H1 (cell line): ENCODE measurements at regions not wholly inside any gene's neighbourhood (a gene's known extent, or its start where the extent isn't known, plus 50 kb on each side); places are given as distances from the start of the nearest gene placed in this dataset.

Experiments used
- CTCF ChIA-PET: fragments of 300-600 bp; sonication (Branson Sonifier 250); formaldehyde crosslinking; loops from one replicate; lab custom pipeline; 2021; ENCODE audit not compliant: partially characterized antibody; lab: Charles Lee
- POLR2A ChIA-PET: fragments of 300-600 bp; sonication (Branson Sonifier 250); formaldehyde crosslinking; loops from one replicate; lab custom pipeline; 2021; ENCODE audit warnings: inconsistent platforms; ENCODE audit not compliant: partially characterized antibody; lab: Charles Lee
- DNase-seq, 2 experiments: peaks; one replicate each; pipeline versions ENCODE4 v3.0.0 to v3.0.0-alpha.2; 2010 to 2022; ENCODE audit warnings: low spot score in 2 of 2, low read depth in 1 of 2, mixed read lengths in 1 of 2
- FAIRE-seq: peaks from 2 replicates; lab custom pipeline; 2011; peaks lifted over from hg19 to GRCh38; lab: Jason Lieb, UNC
- H2AFZ ChIP-seq: 2 replicates; pipeline ENCODE4 v1.8.1; 2012; ENCODE audit warnings: low read length, inconsistent platforms
- H2AK5ac ChIP-seq: 2 replicates; pipeline ENCODE4 v1.6.1; 2013; ENCODE audit warnings: low read depth, low read length
- H2BK120ac ChIP-seq: replicated peaks from 2 replicates; pipeline ENCODE3; 2013; ENCODE audit warnings: low read depth, low read length, inconsistent platforms
- H2BK12ac ChIP-seq: 2 replicates; pipeline ENCODE4 v1.6.1; 2013; ENCODE audit warnings: low read depth, low read length
- H2BK15ac ChIP-seq: 2 replicates; pipeline ENCODE4 v1.6.1; 2013; ENCODE audit warnings: low read length
- H2BK20ac ChIP-seq: 2 replicates; pipeline ENCODE4 v1.6.1; 2013; ENCODE audit warnings: low read length
- H2BK5ac ChIP-seq: 2 replicates; pipeline ENCODE4 v1.6.1; 2013; ENCODE audit warnings: low read depth, low read length
- H3K14ac ChIP-seq: 2 replicates; pipeline ENCODE4 v1.6.1; 2013; ENCODE audit warnings: inconsistent platforms; ENCODE audit not compliant: insufficient read length
- H3K18ac ChIP-seq: 2 replicates; pipeline ENCODE4 v1.6.1; 2013; ENCODE audit warnings: low read length; ENCODE audit errors: extremely low read depth
- H3K23ac ChIP-seq: 2 replicates; pipeline ENCODE4 v1.6.1; 2013; ENCODE audit warnings: inconsistent platforms; ENCODE audit not compliant: insufficient read length
- H3K23me2 ChIP-seq: 2 replicates; pipeline ENCODE4 v1.6.1; 2013; ENCODE audit warnings: low read depth, low read length
- H3K27ac ChIP-seq: 2 replicates; pipeline ENCODE4 v1.6.1; 2011; ENCODE audit warnings: low read depth, low read length, inconsistent platforms
- H3K27me3 ChIP-seq, 4 experiments: replicated peaks in 1 of 4; 1 replicate in 1 of 4; 2 replicates in 3 of 4; pipeline versions ENCODE4 v1.6.1 to v1.8.1; 2011 to 2013; ENCODE audit warnings: low read length in 3 of 4, mild to moderate bottlenecking in 3 of 4, inconsistent platforms in 2 of 4, mixed read lengths in 2 of 4, moderate library complexity in 1 of 4; ENCODE audit not compliant: control insufficient read depth in 3 of 4, insufficient read depth in 3 of 4; ENCODE audit errors: extremely low read depth in 1 of 4
- H3K36me3 ChIP-seq, 4 experiments: 2 replicates each; pipeline versions ENCODE4 v1.6.1 to v1.8.1; 2011 to 2013; ENCODE audit warnings: mild to moderate bottlenecking in 4 of 4, low read length in 3 of 4, moderate library complexity in 2 of 4, control low read depth in 1 of 4, inconsistent platforms in 1 of 4; ENCODE audit not compliant: insufficient read depth in 4 of 4, control insufficient read depth in 2 of 4
- H3K4ac ChIP-seq: replicated peaks from 2 replicates; pipeline ENCODE3; 2013; ENCODE audit warnings: low read length, low read depth, mixed read lengths, inconsistent platforms; ENCODE audit not compliant: insufficient read length
- H3K4me1 ChIP-seq, 4 experiments: replicated peaks in 1 of 4; 1 replicate in 1 of 4; 2 replicates in 3 of 4; pipeline versions ENCODE4 v1.6.1 to v1.8.1; 2011 to 2013; ENCODE audit warnings: low read length in 3 of 4, inconsistent platforms in 2 of 4, mixed read lengths in 1 of 4; ENCODE audit not compliant: insufficient read depth in 4 of 4, control insufficient read depth in 3 of 4
- H3K4me2 ChIP-seq, 2 experiments: 2 replicates each; pipeline versions ENCODE4 v1.6.1 to v1.8.1; 2011 to 2013; ENCODE audit warnings: low read depth in 2 of 2, low read length in 2 of 2, control low read depth in 1 of 2, inconsistent platforms in 1 of 2, mild to moderate bottlenecking in 1 of 2; ENCODE audit not compliant: insufficient read depth in 1 of 2
- H3K4me3 ChIP-seq, 4 experiments: fragments of 200-600, 300-600 bp in 1 of 4; sonication (generic), shearing (Covaris generic), sonication (Bioruptor Twin) in 1 of 4; 2 replicates each; pipeline versions ENCODE4 v1.5.1 to v1.8.1; 2011 to 2016; ENCODE audit warnings: low read length in 4 of 4, low read depth in 3 of 4, control low read depth in 2 of 4, inconsistent platforms in 2 of 4, mild to moderate bottlenecking in 2 of 4, mixed read lengths in 1 of 4, moderate library complexity in 1 of 4; ENCODE audit not compliant: insufficient read depth in 2 of 4; ENCODE audit errors: extremely low read depth in 1 of 4
- H3K56ac ChIP-seq: replicated peaks from 2 replicates; pipeline ENCODE3; 2013; ENCODE audit warnings: low read depth, mild to moderate bottlenecking, mixed read lengths, low read length, inconsistent platforms; ENCODE audit not compliant: insufficient read length
- H3K79me1 ChIP-seq: 2 replicates; pipeline ENCODE4 v1.6.1; 2013; ENCODE audit warnings: low read depth, low read length, control low read depth
- H3K79me2 ChIP-seq, 2 experiments: 2 replicates each; pipeline versions ENCODE4 v1.6.1 to v1.8.1; 2012 to 2013; ENCODE audit warnings: low read length in 2 of 2, mild to moderate bottlenecking in 2 of 2, inconsistent platforms in 1 of 2; ENCODE audit not compliant: insufficient read depth in 2 of 2, control insufficient read depth in 1 of 2
- H3K9ac ChIP-seq, 4 experiments: replicated peaks in 1 of 4; 1 replicate in 1 of 4; 2 replicates in 3 of 4; pipeline versions ENCODE4 v1.6.1 to v1.8.1; 2011 to 2013; ENCODE audit warnings: low read depth in 3 of 4, low read length in 3 of 4, control low read depth in 2 of 4, mild to moderate bottlenecking in 2 of 4, moderate library complexity in 2 of 4, inconsistent platforms in 1 of 4; ENCODE audit errors: extremely low read depth in 1 of 4
- H3K9me3 ChIP-seq, 2 experiments: 2 replicates each; pipeline versions ENCODE4 v1.6.1 to v1.8.1; 2012 to 2013; ENCODE audit warnings: mild to moderate bottlenecking in 2 of 2, moderate library complexity in 2 of 2, control low read depth in 1 of 2, inconsistent platforms in 1 of 2, low read depth in 1 of 2, low read length in 1 of 2, mixed read lengths in 1 of 2; ENCODE audit not compliant: insufficient read depth in 2 of 2
- H4K20me1 ChIP-seq, 2 experiments: replicated peaks in 1 of 2; 2 replicates each; pipeline versions ENCODE3 to v1.8.1; 2011 to 2013; ENCODE audit warnings: inconsistent platforms in 2 of 2, low read length in 2 of 2, mild to moderate bottlenecking in 1 of 2; ENCODE audit not compliant: insufficient read depth in 2 of 2, control insufficient read depth in 1 of 2
- H4K5ac ChIP-seq: 2 replicates; pipeline ENCODE4 v1.6.1; 2013; ENCODE audit warnings: low read length, low read depth, mixed read lengths, inconsistent platforms; ENCODE audit not compliant: insufficient read length
- H4K8ac ChIP-seq: 2 replicates; pipeline ENCODE4 v1.8.0; 2013; ENCODE audit warnings: mild to moderate bottlenecking, moderate library complexity, low read length, inconsistent platforms; ENCODE audit not compliant: insufficient read depth; ENCODE audit errors: extremely low read depth
- H4K91ac ChIP-seq: replicated peaks from 2 replicates; pipeline ENCODE3; 2013; ENCODE audit warnings: low read length, mixed read lengths, inconsistent platforms; ENCODE audit not compliant: insufficient read length
- CEBPB ChIP-seq: IDR thresholded peaks from 2 replicates; pipeline ENCODE4 v1.6.1; 2012; ENCODE audit warnings: low read depth, low read length
- E2F6 ChIP-seq: IDR thresholded peaks from 2 replicates; pipeline ENCODE4 v1.6.1; 2012; ENCODE audit warnings: inconsistent platforms
- EGR1 ChIP-seq: IDR thresholded peaks from 2 replicates; pipeline ENCODE4 v1.6.1; 2011; ENCODE audit warnings: low read depth, low read length, borderline replicate concordance
- GTF2F1 ChIP-seq: IDR thresholded peaks from 2 replicates; pipeline ENCODE4 v1.6.1; 2012; ENCODE audit warnings: low read depth, low read length, improper control_type of control experiment, borderline replicate concordance
- HDAC2 ChIP-seq, 2 experiments: fragments of 300-600 bp in 1 of 2; sonication (generic) in 1 of 2; IDR thresholded peaks; 2 replicates each; pipeline ENCODE4 v1.6.1; 2011 to 2012; ENCODE audit warnings: low read depth in 2 of 2, low read length in 2 of 2, mild to moderate bottlenecking in 2 of 2, moderate library complexity in 2 of 2, borderline replicate concordance in 1 of 2, inconsistent platforms in 1 of 2
- KDM1A ChIP-seq: fragments of 200-600, 300-600 bp; sonication (generic); IDR thresholded peaks from 2 replicates; pipeline ENCODE4 v1.7.1; 2016; ENCODE audit warnings: mild to moderate bottlenecking, low read length, borderline replicate concordance
- WGBS, 2 experiments: shearing (Covaris generic) in 1 of 2; methylation state at CpG; one replicate each; pipeline versions ENCODE4 v1.1.6 to v1.1.7; 2013 to 2015; ENCODE audit warnings: low lambda C conversion rate in 2 of 2, mixed read lengths in 2 of 2, inconsistent platforms in 1 of 2, low coverage in 1 of 2, missing lambda C conversion rate in 1 of 2; ENCODE audit not compliant: insufficient replicate concordance in 2 of 2, insufficient coverage in 1 of 2, insufficient read length in 1 of 2; ENCODE audit errors: extremely low coverage in 1 of 2, missing lambda C conversion rate in 1 of 2; 5-methylcytosine and 5-hydroxymethylcytosine counted together
- TF ChIP-seq, protein P1 (sequence below): IDR thresholded peaks from 2 replicates; pipeline ENCODE4 v1.6.1; 2012; ENCODE audit warnings: inconsistent platforms
- TF ChIP-seq, protein P2 (sequence below): IDR thresholded peaks from 2 replicates; pipeline ENCODE4 v1.6.1; 2011; ENCODE audit warnings: low read depth, mild to moderate bottlenecking, low read length; ENCODE audit not compliant: insufficient read depth

DNA sequence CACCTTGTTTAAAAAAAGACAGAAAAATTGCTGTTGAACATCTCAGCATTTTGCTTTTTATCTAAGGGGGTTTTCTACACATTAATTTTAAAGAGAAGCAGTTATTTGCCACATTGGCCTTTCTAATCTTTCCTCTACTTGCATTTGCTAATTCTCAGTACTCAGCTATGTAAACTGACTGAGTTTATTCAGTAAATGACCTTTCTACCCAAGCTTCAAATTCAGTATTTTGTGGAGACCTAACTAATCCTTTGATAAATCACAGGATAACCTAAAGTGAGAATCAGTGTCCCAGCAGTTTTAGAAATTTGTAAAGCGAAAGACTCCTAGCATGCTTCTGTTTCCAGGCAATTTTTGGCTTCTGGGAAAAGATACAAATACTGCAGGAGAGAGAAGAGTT lies 288.4 kb downstream of the ASXL3 start:
- no peak overlapping the region for H2BK12ac ChIP-seq
- POLR2A ChIA-PET, result no interaction called here
- H2BK15ac ChIP-seq, result no peak overlapping the region
- no peak overlapping the region for H3K4ac ChIP-seq
- H3K23me2 ChIP-seq, result no peaks in the 10 kb centered on the region
- no peak overlapping the region for H2BK120ac ChIP-seq
- no peak overlapping the region for H4K91ac ChIP-seq
- no peaks in the 10 kb centered on the region for H3K79me1 ChIP-seq
- H3K4me3 ChIP-seq, result no peak overlapping the region
- TF ChIP-seq CEBPB (no peak), KDM1A (no peak), HDAC2 (IDR thresholded peaks at IDR 0.05; ENCODE audit: borderline replicate concordance in 1 of 2, low read depth in 2 of 2, low read length in 2 of 2) (no peak), GTF2F1 (no peak), E2F6 (no peak), EGR1 (no peak)
- TF ChIP-seq, protein P1, sequence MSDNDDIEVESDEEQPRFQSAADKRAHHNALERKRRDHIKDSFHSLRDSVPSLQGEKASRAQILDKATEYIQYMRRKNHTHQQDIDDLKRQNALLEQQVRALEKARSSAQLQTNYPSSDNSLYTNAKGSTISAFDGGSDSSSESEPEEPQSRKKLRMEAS, result no peak
- TF ChIP-seq, protein P2, sequence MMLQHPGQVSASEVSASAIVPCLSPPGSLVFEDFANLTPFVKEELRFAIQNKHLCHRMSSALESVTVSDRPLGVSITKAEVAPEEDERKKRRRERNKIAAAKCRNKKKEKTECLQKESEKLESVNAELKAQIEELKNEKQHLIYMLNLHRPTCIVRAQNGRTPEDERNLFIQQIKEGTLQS, result no peak
- TF ChIP-seq, all 59 proteins: peak for 0
- CTCF ChIA-PET, result no interaction called here
- H3K9ac ChIP-seq, result no peak overlapping the region
- H3K79me2 ChIP-seq, result no peaks in the 10 kb centered on the region
- H2BK5ac ChIP-seq, result no peak overlapping the region
- peaks cover 11 to 14% of the 10 kb centered on the region in 2 experiments for H3K9me3 ChIP-seq
- H3K14ac ChIP-seq, result no peak overlapping the region
- H3K18ac ChIP-seq, result no peak overlapping the region
- FAIRE-seq, result no peak
- no peak overlapping the region for H4K8ac ChIP-seq
- H2AFZ ChIP-seq, result no peak overlapping the region
- H3K4me2 ChIP-seq, result no peak overlapping the region
- no peak for DNase-seq
- no peaks in the 10 kb centered on the region for H4K20me1 ChIP-seq
- H2AK5ac ChIP-seq, result no peak overlapping the region
- H3K4me1 ChIP-seq, result no peaks in the 10 kb centered on the region
- H3K36me3 ChIP-seq, result no peaks in the 10 kb centered on the region
- WGBS, 2 experiments, result 95% methylated on average over 1 of the region's 1 CpG; no CpG with 5 or more reads in 1 of the 2 experiments
- H3K27me3 ChIP-seq, result no peaks in the 10 kb centered on the region
- no peak overlapping the region for H3K56ac ChIP-seq
- H2BK20ac ChIP-seq, result no peak overlapping the region
- H3K23ac ChIP-seq, result no peak overlapping the region
- no peak overlapping the region for H3K27ac ChIP-seq
- no peak overlapping the region for H4K5ac ChIP-seq
